Small intestine (tissue), 7 donors: ENCODE measurements at regions not wholly inside any gene's neighbourhood (a gene's known extent, or its start where the extent isn't known, plus 50 kb on each side); places are given as distances from the start of the nearest gene placed in this dataset.
"Not testable (repeated sequence)": the region's sequence is repeated elsewhere in the genome, so short reads cannot be mapped to it uniquely, and the experiment has no call there.

Experiments
- DNase-seq, 2 donors: peaks; one replicate each; pipeline versions ENCODE4 v3.0.0 to v3.0.0-alpha.2; 2013
- FAIRE-seq: peaks from 2 replicates; lab custom pipeline; 2012; peaks lifted over from hg19 to GRCh38; lab: Jason Lieb, UNC
- H3K27ac ChIP-seq, 3 donors: one replicate each; pipeline ENCODE4 v1.5.1; 2013; ENCODE audit warnings: low read length in 2 of 3, mild to moderate bottlenecking in 2 of 3, control low read depth in 1 of 3, inconsistent platforms in 1 of 3, low read depth in 1 of 3, moderate library complexity in 1 of 3
- H3K27me3 ChIP-seq, 3 donors: one replicate each; pipeline ENCODE4 v1.6.1; 2013; ENCODE audit warnings: low read length in 3 of 3, inconsistent platforms in 1 of 3; ENCODE audit not compliant: control insufficient read depth in 3 of 3, insufficient read depth in 3 of 3
- H3K36me3 ChIP-seq, 3 donors: one replicate each; pipeline ENCODE4 v1.6.1; 2013; ENCODE audit warnings: low read length in 3 of 3, inconsistent platforms in 1 of 3, low read depth in 1 of 3, mild to moderate bottlenecking in 1 of 3, moderate library complexity in 1 of 3; ENCODE audit not compliant: control insufficient read depth in 3 of 3, insufficient read depth in 2 of 3
- H3K4me1 ChIP-seq, 3 donors: one replicate each; pipeline ENCODE4 v1.6.1; 2013; ENCODE audit warnings: low read length in 2 of 3, inconsistent platforms in 1 of 3, low read depth in 1 of 3, mild to moderate bottlenecking in 1 of 3, moderate library complexity in 1 of 3; ENCODE audit not compliant: control insufficient read depth in 3 of 3, insufficient read depth in 2 of 3
- H3K4me3 ChIP-seq, 3 donors: one replicate each; pipeline ENCODE4 v1.5.1; 2013; ENCODE audit warnings: low read length in 3 of 3, control low read depth in 1 of 3, inconsistent platforms in 1 of 3, low read depth in 1 of 3, mild to moderate bottlenecking in 1 of 3, moderate library complexity in 1 of 3
- H3K9me3 ChIP-seq, 2 donors: one replicate each; pipeline ENCODE4 v1.6.1; 2013; ENCODE audit warnings: low read depth in 1 of 2, low read length in 1 of 2; ENCODE audit not compliant: control insufficient read depth in 2 of 2, insufficient read depth in 1 of 2
- WGBS, 3 donors: extraction: QIAGEN DNeasy Blood & Tissue Kit; methylation state at CpG; one replicate each; pipeline ENCODE4 v1.1.7; 2013; 5-methylcytosine and 5-hydroxymethylcytosine counted together
- donor health status: healthy with polysubstance abuse.
- donor health status: control.
- donor health status: control.
- donor health status: Bipolar disorder and iron deficiency.
- donor health status: healthy.

DNA sequence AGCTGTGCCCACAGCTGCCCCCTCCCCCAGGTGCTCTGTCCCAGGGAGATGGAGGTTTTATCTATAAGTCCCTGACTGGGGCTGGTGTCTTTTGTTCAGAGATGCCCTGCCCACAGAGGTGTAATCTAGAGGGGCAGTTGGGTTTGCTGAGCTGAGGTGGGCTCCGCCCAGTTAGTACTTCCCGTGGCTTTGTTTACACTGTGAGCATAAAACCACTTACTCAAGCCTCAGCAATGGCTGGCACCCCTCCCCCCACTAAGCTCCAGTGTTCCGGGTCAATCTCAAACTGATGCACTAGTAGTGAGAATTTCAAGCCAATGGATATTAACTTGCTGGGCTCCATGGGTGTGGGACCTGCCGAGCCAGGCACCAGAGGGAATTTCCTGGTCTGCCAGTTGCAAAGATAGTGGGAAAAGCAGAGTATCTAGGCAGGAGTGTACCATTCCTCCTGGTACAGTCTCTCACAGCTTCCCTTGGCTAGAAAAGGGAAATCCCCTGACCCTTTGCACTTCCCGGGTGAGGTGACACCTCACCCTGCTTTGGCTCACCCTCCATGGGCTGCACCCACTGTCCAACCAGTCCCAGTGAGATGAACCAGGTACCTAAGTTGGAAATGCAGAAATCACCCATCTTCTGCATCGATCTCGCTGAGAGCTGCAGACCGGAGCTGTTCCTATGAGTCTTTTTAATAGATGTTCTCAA, 509.6 kb downstream of the TMEM38B start:
- not testable (repeated sequence) for H3K27me3 ChIP-seq, H3K27ac ChIP-seq, DNase-seq, H3K36me3 ChIP-seq, H3K9me3 ChIP-seq, H3K4me1 ChIP-seq, H3K4me3 ChIP-seq, FAIRE-seq
- 69 to 79% (median 77%) methylated on average over 8 of the region's 8 CpGs for WGBS, 3 donors

DNA sequence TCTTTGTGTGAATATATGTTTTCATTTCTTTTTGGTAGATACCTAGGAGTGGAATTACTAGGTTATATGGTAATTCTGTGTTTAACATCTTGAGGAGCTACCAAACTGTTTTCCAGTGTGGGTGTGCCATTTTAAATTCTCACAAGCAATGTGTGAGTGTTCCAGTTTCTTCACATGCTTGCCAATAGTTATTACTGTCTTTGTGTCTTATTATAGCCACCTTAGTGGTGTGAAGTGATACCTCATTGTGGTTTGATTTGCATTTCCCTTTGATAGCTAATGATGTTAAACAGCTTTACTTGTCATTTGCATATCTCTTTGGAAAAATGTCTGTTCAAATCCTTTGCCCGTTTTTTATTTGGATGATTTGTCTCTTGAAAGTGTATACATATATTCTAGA, 513.0 kb downstream of the TMEM38B start:
- no peaks in the 10 kb centered on the region for H3K27me3 ChIP-seq
- no peaks in the 10 kb centered on the region for H3K4me1 ChIP-seq
- FAIRE-seq (no peak), DNase-seq (no peak)
- no peak overlapping the region for H3K27ac ChIP-seq
- peaks cover 0 to 8% of the 10 kb centered on the region in 2 donors for H3K9me3 ChIP-seq
- H3K4me3 ChIP-seq, result no peak overlapping the region
- no peaks in the 10 kb centered on the region for H3K36me3 ChIP-seq
- 62 to 68% (median 67%) methylated on average over 1 of the region's 1 CpG for WGBS, 3 donors

DNA sequence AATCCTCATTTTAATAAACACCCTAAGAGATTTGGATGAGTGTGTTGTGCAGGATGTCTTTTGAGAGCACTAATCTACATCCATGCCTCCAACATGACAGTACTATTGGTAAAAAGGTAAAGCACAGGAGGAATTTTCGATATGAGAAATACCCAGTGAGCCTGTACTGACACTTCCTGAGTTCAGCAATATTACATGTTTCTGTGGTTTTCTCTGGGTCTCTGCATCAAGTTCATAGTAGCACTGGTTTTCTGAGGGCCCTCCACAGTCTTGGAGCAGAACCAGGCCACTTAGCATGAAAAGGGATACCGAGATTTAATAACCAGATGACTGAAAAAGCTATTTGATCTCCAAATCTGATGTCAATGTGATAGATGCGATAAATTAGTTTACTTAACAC, 524.1 kb downstream of the TMEM38B start:
- H3K27ac ChIP-seq, result no peak overlapping the region
- H3K27me3 ChIP-seq, result no peaks in the 10 kb centered on the region
- H3K36me3 ChIP-seq, result no peaks in the 10 kb centered on the region
- no peak overlapping the region for H3K4me3 ChIP-seq
- no peaks in the 10 kb centered on the region for H3K4me1 ChIP-seq
- FAIRE-seq (no peak), DNase-seq (no peak)
- H3K9me3 ChIP-seq, result no peaks in the 10 kb centered on the region
- 66 to 73% (median 72%) methylated on average over 3 of the region's 3 CpGs for WGBS, 3 donors

DNA sequence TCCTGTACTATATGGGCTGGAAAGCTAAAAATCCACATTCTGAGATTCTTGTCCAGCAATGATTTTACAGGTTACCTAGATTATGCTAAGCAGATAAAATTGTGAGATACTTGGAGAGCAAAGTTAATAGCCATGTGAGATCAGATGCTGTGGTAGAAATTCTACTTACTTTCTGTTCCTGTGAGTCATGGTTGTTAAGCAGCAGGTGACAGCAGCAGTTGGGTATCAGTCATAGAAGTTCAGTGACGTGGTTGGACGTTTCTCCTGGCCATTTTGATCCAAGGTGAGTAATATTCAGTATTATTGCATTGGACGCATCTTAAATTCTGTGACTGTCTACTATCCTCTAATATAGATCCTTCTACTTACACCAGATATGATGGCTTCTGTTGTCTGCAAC, 524.5 kb downstream of the TMEM38B start:
- WGBS, 3 donors, result 50 to 69% (median 58%) methylated on average over 3 of the region's 3 CpGs
- Histone ChIP-seq H3K4me1 (no peaks in the 10 kb centered on the region), H3K9me3 (no peaks in the 10 kb centered on the region), H3K4me3 (no peak overlapping the region), H3K27me3 (no peaks in the 10 kb centered on the region), H3K27ac (no peak overlapping the region), H3K36me3 (no peaks in the 10 kb centered on the region)
- FAIRE-seq, result no peak
- DNase-seq, result no peak

DNA sequence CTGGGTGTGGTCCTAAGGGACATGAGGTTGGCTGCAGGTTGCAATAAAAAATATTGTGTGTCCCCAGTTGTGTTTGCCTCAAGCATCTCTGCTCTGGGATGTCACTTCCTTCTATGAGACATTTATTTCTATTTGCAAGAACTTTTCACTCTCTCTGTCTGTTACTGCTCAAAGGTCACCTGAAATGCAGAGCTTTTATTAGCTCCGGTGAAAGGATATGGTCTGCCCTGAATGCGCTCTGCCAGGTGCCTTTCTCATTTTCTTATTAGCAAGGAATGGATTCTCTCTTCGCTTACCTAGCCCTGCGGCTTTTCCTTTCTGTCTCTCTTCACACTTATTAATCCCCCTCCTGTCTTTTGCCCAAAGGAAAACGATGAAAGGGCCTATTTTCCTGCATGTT, 526.1 kb downstream of the TMEM38B start:
- H3K9me3 ChIP-seq, result no peaks in the 10 kb centered on the region
- no peaks in the 10 kb centered on the region for H3K27me3 ChIP-seq
- FAIRE-seq, result no peak
- no peaks in the 10 kb centered on the region for H3K36me3 ChIP-seq
- DNase-seq, result peak in 1 of 2 donors; percentile 24
- H3K27ac ChIP-seq, result no peak overlapping the region
- no peak overlapping the region for H3K4me3 ChIP-seq
- no peaks in the 10 kb centered on the region for H3K4me1 ChIP-seq
- whole genome bisulfite sequencing, 3 donors, result 35 to 75% (median 49%) methylated on average over 5 of the region's 5 CpGs

DNA sequence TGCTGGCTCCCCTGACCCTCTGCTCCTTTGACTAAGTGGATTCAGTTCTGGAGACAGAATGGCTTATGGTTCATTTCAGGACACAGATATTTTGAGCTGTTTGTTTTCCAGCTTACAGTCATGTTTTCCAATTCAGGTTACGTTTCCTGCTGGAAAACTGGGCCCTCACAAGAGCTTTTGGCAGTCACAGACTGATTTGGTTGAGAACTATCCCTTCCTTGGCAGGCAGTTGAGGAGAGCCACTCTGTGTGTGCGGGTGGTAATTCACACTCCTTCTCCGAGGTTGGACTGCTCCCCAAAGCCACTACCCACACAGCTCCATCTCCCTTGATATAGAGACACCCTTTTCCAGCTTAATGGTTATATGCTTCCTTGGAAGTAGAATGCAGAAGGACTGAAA, 534.5 kb downstream of the TMEM38B start:
- DNase-seq, result no peak
- Histone ChIP-seq H3K4me1 (no peaks in the 10 kb centered on the region), H3K4me3 (no peak overlapping the region), H3K9me3 (no peaks in the 10 kb centered on the region), H3K27me3 (no peaks in the 10 kb centered on the region), H3K36me3 (no peaks in the 10 kb centered on the region), H3K27ac (no peak overlapping the region)
- no peak for FAIRE-seq
- 57 to 60% (median 57%) methylated on average over 3 of the region's 3 CpGs for WGBS, 3 donors

DNA sequence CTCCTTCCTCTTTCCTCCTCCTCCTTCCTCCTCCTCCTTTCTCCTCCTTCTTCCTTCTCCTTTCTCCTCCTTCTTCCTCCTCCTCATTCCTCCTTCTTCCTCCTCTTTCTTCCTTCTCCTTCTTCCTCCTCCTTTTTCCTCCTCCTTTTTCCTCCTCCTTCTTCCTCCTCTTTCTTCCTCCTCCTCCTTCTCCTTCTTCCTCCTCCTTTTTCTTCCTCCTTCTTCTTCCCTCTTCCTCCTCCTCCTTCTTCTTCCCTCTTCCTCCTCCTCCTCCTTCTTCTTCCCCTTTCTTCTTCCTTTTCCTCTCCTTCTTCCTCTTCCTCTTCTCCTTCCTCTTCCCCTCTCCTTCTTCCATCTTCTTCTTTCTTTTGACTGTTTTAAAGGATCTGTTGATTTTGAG, 538.8 kb downstream of the TMEM38B start:
- H3K36me3 ChIP-seq, result no peaks in the 10 kb centered on the region
- no peaks in the 10 kb centered on the region for H3K4me1 ChIP-seq
- no peak overlapping the region for H3K27ac ChIP-seq
- FAIRE-seq, result no peak
- no peaks in the 10 kb centered on the region for H3K27me3 ChIP-seq
- DNase-seq, result no peak
- H3K4me3 ChIP-seq, result no peak overlapping the region
- H3K9me3 ChIP-seq, result no peaks in the 10 kb centered on the region

DNA sequence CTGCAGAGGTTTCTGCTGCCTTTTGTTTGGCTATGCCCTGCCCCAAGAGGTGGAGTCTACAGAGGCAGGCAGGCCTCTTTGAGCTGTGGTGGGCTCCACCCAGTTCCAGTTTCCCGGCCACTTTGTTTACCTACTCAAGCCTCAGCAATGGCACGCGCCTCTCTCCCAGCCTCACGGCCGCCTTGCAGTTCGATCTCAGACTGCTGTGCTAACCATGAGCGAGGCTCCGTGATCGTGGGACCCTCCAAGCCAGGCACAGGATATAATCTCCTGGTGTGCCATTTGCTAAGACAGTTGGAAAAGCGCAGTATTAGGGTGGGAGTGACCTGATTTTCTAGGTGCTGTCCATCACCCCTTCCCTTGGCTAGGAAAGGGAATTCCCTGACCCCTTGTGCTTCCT, 566.6 kb downstream of the TMEM38B start:
- not testable (repeated sequence) for H3K27me3 ChIP-seq, H3K36me3 ChIP-seq, FAIRE-seq, H3K4me3 ChIP-seq, H3K4me1 ChIP-seq, DNase-seq, H3K27ac ChIP-seq, H3K9me3 ChIP-seq
- 87 to 95% (median 94%) methylated on average over 10 of the region's 10 CpGs for WGBS, 3 donors

DNA sequence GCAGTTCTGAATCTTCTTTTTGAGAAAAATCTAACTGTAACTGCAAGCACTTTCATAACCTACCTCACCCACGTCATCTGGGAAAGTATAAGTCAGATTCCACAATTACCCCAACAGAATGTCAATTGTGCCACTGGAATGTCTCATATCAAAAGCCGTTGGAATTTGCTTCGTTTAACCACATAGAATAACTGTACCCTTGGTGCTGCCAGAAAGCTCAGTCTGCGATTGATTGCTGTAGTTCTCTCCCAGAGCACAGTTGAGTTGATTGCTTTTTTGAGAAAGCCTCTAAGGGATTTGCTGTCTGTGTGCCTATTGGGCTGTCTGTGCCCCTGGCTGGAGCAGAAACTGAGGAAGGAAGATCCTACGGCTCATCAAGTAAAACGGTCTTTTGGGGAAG, 583.6 kb downstream of the TMEM38B start:
- Histone ChIP-seq H3K27me3 (no peaks in the 10 kb centered on the region), H3K4me1 (no peaks in the 10 kb centered on the region), H3K4me3 (no peak overlapping the region), H3K9me3 (no peaks in the 10 kb centered on the region), H3K27ac (no peak overlapping the region), H3K36me3 (no peaks in the 10 kb centered on the region)
- WGBS, 3 donors, result 74 to 79% (median 76%) methylated on average over 6 of the region's 6 CpGs
- FAIRE-seq (no peak), DNase-seq (no peak)
